ENCODE measurements at regions not wholly inside any gene's neighbourhood (a gene's known extent, or its start where the extent isn't known, plus 50 kb on each side); places are given as distances from the start of the nearest gene placed in this dataset.

GRCh38 chr15:68528626-68529290 is 50.0 kb upstream of the CORO2B start:
- TF ChIP-seq POLR2A (IDR thresholded peaks at IDR 0.05; ENCODE audit: low read depth, low read length) (no peak), TAF1 (IDR thresholded peaks at IDR 0.05; ENCODE audit: low read depth, low read length) (no peak), POLR2AphosphoS5 (IDR thresholded peaks at IDR 0.05; ENCODE audit: low read depth, low read length) (no peak), SPI1 (IDR thresholded peaks at IDR 0.05; ENCODE audit: low read depth, low read length) (no peak), PAX5 (IDR thresholded peaks at IDR 0.05; ENCODE audit: insufficient read depth, low read length, severe bottlenecking) (no peak), POU2F2 (IDR thresholded peaks at IDR 0.05; ENCODE audit: low read depth, low read length) (no peak)
